H4 (cell line): ENCODE measurements at regions not wholly inside any gene's neighbourhood (a gene's known extent, or its start where the extent isn't known, plus 50 kb on each side); places are given as distances from the start of the nearest gene placed in this dataset.
"Not testable (repeated sequence)": the region's sequence is repeated elsewhere in the genome, so short reads cannot be mapped to it uniquely, and the experiment has no call there.

Experiments used
- DNase-seq: peaks from one replicate; pipeline ENCODE4 v3.0.0-alpha.2; 2015; ENCODE audit warnings: low spot score

- DNase-seq, result no peak
These were observed 485.4 kb upstream of the SLC8A1 start for GRCh38 chr2:40937284-40937683.

- DNase-seq, result no peak
These were observed 501.5 kb upstream of the SLC8A1 start for GRCh38 chr2:40953341-40953740.

GRCh38 chr2:40955042-40955441, 503.2 kb upstream of the SLC8A1 start:
- no peak for DNase-seq

GRCh38 chr2:40955635-40956034, 503.7 kb upstream of the SLC8A1 start:
- no peak for DNase-seq

GRCh38 chr2:40957508-40957907, 505.6 kb upstream of the SLC8A1 start:
- DNase-seq, result peak; percentile 68

GRCh38 chr2:40962026-40962425, 510.1 kb upstream of the SLC8A1 start:
- no peak for DNase-seq

- no peak for DNase-seq
These were observed 512.8 kb upstream of the SLC8A1 start for GRCh38 chr2:40964509-40965250.

- no peak for DNase-seq
These were observed 515.6 kb upstream of the SLC8A1 start for GRCh38 chr2:40967451-40967850.

GRCh38 chr2:40975151-40975550, 523.3 kb upstream of the SLC8A1 start:
- no peak for DNase-seq

GRCh38 chr2:40997362-40997761, 545.5 kb upstream of the SLC8A1 start:
- DNase-seq, result no peak

- DNase-seq, result no peak
These were observed 548.5 kb upstream of the SLC8A1 start for GRCh38 chr2:41000374-41000773.

GRCh38 chr2:41000906-41001305, 549.0 kb upstream of the SLC8A1 start:
- DNase-seq, result no peak

GRCh38 chr2:41004700-41005099, 552.8 kb upstream of the SLC8A1 start:
- no peak for DNase-seq

- DNase-seq, result no peak
These were observed 568.5 kb upstream of the SLC8A1 start for GRCh38 chr2:41020358-41020757.

- no peak for DNase-seq
These were observed 572.9 kb upstream of the SLC8A1 start for GRCh38 chr2:41024816-41025215.

- DNase-seq, result no peak
These were observed 574.7 kb upstream of the SLC8A1 start for GRCh38 chr2:41026613-41027012.

- DNase-seq, result no peak
These were observed 575.2 kb upstream of the SLC8A1 start for GRCh38 chr2:41027095-41027494.

- no peak for DNase-seq
These were observed 579.4 kb upstream of the SLC8A1 start for GRCh38 chr2:41031282-41031681.

GRCh38 chr2:41032715-41033114, 580.8 kb upstream of the SLC8A1 start:
- DNase-seq, result no peak

- no peak for DNase-seq
These were observed 581.2 kb upstream of the SLC8A1 start for GRCh38 chr2:41033127-41033526.

- DNase-seq, result no peak
These were observed 586.5 kb upstream of the SLC8A1 start for GRCh38 chr2:41038408-41038807.

GRCh38 chr2:41039750-41040149, 587.9 kb upstream of the SLC8A1 start:
- not testable (repeated sequence) for DNase-seq

- no peak for DNase-seq
These were observed 589.1 kb upstream of the SLC8A1 start for GRCh38 chr2:41040782-41041520.
